Dedifferentiated amniotic fluid mesenchymal stem cell (primary cell): ENCODE measurements at regions not wholly inside any gene's neighbourhood (a gene's known extent, or its start where the extent isn't known, plus 50 kb on each side); places are given as distances from the start of the nearest gene placed in this dataset.
"Not testable (repeated sequence)": the region's sequence is repeated elsewhere in the genome, so short reads cannot be mapped to it uniquely, and the experiment has no call there.

Source experiments
- DNase-seq: peaks from one replicate; pipeline ENCODE4 v3.0.0-alpha.2; 2016; ENCODE audit errors: extremely low spot score

DNA sequence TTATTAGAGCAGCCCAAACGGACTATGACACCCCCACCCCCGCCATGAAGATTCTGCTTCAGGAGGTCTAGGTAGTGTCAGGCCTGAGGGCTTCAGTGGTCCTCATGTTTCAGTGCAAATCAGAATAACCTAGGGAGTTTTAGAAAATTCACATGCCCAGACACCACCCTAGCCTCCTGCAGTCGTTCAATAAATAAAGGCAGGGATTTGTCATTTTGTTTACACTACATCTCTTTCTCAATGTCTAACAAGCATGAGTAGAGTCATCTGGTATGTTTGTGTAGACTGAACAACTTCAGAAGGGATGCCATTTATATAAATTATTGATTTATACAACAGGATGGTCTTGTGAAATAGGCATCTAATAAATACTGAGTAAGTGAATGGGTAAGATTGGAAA is 112.1 kb upstream of the SERPINE2 start:
- no peak for DNase-seq

DNA sequence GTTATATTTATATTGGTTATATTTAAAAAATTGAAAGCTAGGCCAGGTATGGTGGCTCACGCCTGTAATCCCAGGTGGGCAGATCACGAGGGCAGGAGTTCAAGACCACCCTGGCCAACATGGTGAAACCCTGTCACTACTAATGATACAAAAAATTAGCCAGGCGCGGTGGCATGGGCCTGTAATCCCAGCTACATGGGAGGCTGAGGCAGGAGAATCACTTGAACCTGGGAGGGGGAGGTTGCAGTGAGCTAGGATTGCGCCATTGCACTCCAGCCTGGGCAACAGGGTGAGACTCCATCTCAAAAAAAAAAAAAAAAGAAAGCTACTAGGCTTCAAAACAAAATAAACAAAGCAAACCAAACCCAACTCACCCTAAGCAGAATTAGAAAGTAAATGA is 109.0 kb upstream of the SERPINE2 start:
- DNase-seq = not testable (repeated sequence)

DNA sequence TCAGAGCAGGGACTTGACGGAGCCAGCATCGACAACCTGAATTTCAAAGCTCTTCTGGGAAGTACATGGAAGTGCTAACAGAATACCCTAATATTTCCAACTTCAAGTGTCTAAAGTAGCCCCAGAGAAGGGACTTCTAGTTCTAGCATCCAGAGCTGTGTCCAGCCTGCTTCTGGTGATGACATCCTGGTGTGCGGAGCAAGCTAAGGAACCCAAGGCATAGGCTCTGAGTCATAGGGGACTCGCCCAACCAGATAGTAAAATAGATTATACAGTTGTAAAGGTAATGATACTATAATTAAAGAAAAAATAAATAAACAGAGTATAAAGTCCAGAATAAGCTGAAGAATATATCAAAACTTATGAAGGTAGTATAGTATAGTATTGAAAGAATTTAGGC is 108.1 kb upstream of the SERPINE2 start:
- DNase-seq = no peak

DNA sequence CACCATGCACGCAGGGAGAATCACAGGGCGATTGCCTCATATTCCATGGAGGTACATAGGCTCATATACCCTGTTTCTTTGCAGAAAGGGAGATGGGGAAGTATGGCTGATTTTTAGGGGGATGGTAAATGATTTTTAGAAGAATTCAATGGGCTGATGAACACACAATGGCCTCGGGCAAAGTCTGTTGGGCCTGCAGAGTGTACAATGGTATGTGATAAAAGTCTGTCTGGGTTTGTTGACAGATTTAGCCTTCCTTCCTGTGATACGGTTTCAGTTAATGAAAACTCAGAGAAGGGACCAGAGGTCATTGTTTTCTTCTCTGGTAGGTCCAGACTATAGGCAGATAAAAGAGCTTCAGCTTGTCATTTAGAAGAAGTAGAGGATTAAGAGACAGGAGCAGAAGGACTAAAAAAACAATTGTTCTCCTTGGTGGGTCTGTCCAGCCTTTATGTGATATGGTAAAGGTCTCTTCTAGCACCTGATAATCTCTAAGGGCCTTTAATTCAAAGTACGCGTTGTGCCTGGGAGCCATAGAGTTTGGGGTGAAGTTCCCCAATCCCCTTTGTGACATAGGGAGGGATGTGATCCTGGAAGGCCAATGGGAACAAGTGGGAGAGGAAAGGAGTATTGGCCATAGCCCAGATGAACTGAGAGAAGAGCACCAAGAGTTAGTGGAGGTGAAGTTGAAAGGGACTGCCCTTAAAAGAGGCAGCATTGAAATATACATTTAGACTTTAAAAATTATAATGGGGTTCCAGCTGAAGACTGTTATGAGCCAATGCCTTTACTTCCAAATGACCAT is 107.5 kb upstream of the SERPINE2 start:
- DNase-seq = no peak

DNA sequence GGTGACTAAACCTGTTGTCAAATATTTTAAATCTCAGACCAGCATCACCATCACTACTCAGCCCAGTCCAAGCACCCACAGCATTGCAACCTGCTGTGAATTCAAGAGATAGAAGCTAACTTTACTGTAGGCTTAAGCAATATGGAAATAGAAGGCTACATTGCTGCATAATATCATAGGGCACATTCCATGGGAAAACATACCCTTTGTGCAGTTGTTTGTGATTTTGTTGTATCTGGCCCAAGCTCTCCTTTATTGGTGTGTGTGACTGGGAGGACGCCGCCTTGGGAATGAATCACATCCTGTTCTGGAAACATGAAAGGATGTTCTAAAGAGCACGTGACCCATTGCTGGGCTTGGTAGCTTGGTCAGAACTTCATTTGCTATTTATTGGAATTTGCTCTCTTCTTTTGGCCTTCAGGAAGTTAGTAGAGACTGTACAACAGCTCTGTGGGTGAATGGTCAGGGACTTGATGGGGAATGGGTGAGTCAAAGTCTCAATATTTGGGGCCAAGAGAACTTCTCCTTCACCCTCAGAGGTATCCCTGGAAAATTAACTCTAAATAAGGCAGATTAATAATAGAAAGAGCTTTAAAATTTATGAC is 106.8 kb upstream of the SERPINE2 start:
- DNase-seq = peak; percentile 31

DNA sequence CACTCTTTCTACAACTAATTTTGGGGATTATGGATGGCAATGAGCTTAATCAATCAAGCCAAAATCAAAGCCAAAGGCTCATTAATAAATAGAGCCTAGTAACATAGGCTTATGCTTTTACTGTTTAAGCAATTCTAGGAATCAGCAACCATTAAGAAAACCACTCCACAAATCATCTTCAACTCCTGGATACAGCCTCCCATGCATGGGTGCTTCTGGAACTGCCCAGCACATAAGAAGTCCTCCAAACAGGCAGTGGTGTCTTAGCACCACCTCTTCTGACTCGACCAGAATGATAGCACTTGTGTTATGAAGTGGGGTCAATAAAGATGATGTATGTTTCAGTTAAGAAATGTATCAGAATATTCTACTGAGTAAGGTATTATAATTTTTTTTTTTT is 104.4 kb upstream of the SERPINE2 start:
- DNase-seq = no peak

DNA sequence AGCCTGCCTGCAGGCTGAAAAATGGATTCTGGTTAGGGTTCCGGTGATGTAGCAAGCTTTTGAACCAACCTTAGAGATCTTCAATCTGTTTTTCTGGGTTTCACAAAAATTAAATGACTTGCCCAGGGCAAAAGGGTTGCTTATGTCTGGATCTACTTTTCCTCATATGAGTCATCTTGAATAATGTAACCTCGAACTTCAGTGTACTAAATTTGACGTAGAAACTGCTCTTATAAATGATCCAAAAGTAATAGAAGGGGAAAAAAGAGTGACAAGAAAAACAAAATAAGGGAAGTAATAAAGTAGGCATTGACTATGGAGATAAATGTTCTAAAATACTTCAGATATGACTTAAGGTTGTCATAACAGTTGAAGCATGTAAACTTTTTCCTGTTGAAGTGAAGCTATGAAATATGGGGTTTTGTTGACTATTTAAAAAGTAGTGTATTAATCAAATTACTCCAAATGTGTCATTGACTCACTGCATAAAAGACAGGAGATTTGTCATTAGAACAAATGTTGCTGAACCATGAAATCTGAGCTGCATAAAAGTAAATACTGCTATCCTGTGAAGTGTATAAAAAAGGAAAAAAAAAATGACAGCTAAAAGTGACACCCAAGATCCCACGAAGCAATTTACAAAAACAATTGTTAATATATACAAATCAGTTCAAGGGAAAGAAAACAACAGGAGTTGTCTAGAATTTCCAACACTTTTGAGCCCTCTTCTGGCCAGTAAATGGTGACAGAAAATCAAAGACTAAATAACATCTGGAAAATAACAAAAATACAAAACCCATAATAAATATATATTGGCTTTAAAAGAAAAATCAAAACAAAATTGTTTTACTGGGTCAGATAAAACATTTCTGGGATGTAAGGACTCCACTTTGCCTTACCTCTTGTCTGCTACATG is 103.6 kb upstream of the SERPINE2 start:
- peak; percentile 40 for DNase-seq

DNA sequence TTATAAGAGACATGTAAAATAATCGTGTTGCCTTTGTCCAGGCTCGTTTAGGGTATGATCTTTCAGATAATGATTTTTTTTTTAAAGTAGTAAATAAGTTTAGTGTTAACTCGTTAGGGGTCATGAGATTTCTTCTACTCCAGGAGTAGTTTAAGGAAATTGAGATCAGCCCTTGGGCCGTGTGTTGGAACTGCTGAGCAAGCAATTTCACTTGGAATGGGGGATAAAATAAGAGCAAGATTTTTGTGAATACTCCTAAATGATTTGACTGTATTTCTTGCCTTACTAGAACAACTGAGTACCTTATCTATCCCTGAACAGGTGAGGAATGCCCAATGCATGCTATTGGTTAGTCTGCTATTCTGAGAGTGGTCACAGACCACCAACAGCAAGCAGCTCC is 102.2 kb upstream of the SERPINE2 start:
- no peak for DNase-seq

DNA sequence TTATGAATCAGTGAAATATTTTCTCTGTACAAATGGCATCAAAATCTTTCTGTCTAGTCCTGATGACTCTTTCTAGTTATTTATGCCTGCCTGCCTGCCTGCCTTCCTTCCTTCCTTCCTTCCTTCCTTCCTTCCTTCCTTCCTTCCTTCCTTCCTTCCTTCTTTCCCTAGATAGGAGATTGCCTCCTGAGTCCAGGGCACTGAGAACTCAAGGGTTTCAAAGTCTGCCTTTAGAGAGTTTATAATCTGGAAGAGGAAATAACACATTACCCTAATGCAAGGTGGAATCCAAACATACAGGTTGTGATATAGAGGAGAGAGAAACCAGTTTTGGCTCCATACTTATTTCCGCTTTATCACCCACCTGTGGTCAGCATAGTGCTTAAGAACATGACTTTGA is 98.1 kb upstream of the SERPINE2 start:
- no peak for DNase-seq

DNA sequence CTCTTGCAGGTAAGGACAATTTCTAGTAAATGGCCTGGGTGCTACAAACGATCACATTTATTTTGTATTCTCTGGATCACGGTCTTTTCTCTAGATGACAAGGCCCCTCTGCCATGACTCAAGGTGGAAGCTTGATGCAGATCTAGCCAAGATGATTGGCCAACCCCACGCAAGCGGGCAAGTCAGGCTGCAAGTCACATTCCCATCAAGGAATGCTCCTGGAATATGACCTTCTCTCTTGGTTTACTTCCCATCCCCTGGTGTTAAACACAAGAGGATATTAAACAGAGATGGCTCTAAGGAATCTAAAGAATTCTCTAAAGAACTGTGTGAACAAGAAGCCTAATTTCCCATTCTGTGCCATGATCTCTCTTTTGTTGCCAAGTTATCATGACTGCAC is 97.3 kb upstream of the SERPINE2 start:
- no peak for DNase-seq

DNA sequence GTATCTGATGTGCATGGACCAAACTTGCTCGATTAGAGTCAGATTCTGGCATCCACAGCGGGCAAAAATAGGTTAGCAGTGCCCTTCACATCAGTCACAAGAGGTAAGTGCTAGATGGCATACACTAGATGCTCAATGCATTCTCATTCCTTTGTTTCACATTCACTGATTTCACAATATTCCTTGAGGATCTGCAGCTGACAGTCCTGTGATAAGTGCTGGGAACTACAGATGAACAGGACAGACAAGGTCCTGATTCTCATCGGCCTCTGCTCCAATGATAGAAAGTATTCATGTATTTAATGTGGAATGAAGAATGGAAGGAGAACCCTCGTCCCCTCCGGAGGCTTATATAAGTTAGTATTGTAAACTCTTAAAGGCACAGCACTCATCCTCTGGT is 96.8 kb upstream of the SERPINE2 start:
- DNase-seq = no peak

DNA sequence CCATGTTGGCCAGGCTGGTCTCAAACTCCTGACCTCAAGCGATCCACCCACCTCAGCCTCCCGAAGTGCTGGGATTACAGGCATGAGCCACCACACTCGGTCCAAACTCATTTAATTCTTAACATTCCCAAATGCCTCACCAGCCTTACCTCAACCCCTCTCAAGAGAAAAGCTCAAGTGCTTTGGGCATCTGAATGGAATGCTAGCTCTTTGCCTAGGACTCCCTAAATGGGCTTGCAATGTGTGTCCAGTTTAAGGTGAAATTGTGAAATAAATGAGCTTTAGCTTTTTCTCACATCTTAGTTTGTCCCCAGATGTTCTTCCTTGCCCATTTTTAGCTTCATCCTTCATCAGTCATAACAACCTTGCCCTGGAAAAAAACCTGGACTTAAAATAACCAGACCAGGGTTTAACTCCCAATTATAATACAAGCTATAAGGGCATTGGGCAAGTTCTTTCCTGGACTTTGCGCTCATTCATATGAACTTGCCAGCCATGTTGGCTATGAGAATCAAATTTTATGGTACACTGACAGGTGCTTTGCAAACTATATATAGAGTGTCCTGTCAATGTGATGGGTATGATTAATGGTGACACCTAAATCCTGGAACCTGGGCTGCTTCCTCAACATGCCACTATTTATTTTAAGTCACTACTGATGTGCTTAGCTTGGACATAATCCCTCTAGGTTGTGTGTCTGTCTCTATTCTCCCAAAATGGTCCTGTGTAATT is 95.1 kb upstream of the SERPINE2 start:
- no peak for DNase-seq

DNA sequence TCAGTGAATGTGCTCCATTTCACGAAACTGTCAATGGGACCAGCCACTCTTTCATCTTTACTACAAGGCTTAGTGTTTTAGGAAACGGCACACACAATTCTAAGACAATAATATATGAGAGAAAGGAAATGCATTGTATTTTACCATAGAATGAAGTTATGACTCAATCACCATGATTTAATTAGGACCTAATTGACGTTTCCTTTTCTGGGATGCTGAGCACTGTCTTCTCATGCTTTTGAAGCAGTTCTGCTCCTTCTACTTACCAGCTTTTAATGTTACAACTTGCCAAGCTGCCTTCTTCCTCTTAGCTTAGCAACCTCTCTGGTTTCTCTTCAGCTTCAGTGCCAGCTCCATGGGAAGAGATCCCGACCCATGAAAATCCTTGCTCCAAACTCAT is 94.3 kb upstream of the SERPINE2 start:
- no peak for DNase-seq

DNA sequence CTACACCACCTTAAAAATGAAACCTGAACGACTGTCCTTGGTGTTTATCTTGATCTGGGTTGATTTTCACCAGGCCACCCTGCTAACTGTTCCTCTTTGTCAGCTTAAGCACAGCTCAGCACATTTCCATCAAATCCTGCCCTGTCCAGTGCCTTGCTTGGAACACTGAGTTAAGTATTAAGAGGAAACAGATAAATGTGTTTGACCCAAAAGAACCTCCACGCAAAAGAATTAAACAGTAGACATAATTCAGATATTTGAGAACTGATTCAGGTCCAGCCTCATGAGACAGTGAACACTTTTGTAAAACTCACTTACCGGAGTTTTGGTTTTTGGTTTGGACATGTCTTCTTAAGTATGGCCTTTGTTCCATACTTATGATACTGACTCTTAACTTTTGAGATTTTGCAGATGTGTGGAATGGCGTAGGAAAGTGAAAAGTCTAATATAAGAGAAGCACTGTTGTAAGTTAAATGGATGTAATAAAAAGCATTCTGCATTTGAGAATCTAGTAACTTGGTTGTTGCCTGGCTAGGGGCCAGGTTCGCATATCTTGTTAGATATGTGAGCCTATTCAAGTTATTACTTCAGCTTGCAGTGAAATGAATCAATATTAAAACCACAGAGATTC is 88.9 kb upstream of the SERPINE2 start:
- DNase-seq = no peak

DNA sequence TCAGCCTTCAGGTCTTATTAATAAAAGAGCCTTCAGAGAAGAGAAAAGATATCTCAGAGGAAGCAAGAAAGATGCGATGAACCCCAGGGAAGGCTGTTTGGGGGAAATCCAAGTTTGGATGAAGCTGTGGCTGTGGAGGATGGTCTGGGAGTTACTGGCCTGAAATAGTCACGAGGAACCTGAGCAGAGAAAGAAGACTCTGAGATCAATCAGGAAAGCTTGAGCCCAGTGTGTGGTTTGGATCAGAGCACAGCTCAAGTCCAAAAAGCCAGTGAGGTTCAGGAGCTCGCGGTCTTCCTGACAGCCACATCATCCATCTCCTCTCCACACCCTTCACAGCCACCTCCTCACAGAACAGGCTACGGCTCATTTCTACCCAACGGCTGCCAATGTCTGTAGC is 87.4 kb upstream of the SERPINE2 start:
- no peak for DNase-seq

DNA sequence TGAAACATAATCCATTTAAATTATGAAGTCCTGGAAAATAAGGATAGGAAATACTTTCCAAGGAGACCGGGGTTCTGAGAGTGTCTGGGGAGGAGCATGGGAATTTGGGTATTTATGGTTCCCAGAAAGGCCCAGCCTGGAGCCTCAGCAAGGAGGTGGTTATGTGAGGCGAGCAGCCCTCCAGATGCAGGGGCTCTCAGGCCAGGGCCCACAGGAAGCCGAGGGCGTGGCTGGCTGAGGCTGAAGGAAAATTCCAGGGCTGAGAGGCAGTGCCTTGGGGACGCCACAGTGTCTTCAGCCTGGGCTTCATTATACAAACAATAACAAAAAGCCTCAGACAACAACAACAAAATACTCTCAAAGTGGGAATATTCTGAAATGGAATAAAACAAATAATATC is 86.9 kb upstream of the SERPINE2 start:
- no peak for DNase-seq

DNA sequence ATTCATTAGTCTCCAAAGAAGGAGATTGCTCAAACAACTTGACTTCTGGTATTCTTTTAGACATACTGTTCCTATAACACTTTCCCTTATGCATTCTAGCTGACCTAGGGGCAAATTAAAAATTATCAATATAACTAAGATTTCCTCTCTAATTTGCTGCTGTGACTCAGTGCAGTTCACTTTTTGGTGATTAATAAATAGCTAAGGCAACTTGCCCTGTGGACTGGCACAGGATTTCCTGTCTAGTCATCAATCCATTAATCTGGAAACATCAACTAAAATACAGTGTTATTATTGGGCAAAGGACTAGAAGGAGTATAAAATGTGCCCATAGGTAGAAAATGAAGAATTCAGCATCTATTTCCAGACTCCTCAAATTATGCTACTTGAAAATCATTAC is 83.5 kb upstream of the SERPINE2 start:
- no peak for DNase-seq

DNA sequence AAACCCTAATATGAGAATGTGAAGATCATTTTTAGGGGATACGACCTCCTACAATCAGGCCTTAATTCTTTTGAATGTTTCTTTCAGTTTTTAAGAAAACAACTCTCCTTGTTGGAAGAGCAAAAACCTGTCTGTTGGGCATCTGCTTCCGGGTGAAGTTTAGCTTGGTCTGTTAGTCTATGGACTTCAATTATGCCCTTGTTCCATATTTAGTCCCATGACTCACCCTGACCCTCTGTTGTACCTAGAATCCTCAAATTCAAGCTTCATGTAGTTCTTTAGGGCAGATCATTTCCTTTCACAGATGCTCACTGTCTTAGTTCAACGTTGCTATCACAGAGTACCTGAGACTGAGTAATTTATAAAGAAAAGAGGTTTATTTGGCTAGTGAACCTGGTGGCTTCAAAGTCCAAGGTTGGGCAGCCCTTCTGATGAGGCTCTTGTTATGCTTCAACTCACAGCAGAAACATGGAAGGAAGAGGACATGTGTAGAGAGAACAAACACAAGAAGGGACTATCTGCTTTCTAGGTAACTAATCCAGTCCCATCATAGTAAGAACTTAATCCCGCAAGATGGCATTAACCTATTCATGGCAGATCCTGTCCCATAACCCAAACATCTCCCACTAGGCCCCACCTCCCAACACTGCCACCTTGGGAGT is 82.5 kb upstream of the SERPINE2 start:
- no peak for DNase-seq

DNA sequence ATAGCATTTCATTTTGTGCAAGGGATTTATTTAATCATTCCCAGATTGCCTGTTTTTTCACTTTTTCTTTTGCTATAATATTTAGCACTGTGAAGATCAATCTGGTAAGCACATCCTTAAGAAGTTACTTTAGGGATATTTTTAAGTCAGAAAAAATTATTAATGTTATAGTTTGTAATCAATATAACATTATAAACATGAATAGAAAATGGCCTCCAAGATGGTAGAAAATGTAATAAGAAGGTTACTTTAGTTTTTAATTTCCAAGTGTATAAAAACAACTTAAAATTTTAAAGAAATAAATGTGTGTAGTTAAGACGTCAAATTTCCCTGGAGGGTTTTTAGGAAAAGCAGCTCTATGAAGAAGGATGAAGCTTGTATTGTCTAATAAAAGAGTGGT is 81.9 kb upstream of the SERPINE2 start:
- no peak for DNase-seq

DNA sequence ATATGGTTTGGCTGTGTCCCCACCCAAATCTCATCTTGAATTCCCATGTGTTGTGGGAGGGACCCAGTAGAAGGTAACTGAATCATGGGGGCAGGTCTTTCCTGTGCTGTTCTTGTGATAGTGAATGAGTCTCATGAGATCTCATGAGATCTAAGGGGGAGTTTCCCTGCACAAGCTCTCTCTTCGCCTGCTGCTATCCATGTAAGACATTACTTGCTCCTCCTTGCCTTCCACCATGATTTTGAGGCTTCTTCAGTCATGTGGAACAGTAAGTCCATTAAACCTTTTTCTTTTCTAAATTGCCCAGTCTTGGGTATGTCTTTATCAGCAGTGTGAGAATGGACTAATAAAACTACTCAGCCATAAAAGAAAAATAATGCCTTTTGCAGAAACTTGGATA is 80.8 kb upstream of the SERPINE2 start:
- DNase-seq = not testable (repeated sequence)

DNA sequence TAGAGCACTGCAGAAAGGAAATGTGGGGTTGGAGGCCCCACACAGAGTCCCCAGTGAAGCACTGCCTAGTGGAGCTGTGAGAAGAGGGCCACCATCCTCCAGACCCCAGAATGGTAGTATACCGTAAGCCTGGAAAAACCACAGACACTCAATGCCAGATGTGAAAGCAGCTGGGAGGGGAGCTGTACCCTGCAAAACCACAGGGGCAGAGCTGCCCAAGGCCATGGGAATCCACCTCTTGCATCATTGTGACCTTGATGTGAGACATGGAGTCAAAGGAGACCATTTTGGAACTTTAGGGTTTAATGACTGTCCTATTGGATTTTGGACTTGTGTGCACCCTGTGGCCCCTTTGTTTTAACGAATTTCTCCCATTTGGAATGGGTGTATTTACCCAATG is 75.3 kb upstream of the SERPINE2 start:
- DNase-seq = no peak
